ENCODE measurements at regions not wholly inside any gene's neighbourhood (a gene's known extent, or its start where the extent isn't known, plus 50 kb on each side); places are given as distances from the start of the nearest gene placed in this dataset.

DNA sequence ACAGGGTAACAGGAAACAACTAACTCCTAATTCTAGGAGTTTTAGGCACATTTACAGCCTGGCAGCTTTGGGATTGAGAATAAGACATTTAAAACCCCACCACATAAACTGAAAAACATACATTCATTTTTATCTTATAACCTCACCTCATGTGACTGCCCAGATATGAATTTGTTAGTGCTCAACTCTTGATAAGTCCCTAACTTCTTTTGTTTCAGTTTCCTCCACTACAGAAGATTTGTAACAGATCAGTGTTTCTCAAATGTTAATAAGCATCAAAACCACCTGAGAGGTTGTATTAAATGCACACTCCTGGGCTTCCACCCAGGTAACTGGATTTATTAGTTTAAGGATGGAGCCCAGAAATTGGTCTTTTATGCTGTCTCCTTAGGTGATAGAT lies 190.1 kb upstream of the ARID1B start:
- TF ChIP-seq GATA2 (IDR thresholded peaks at IDR 0.05; ENCODE audit: low read depth, low read length) (no peak), GATA3 (IDR thresholded peaks at IDR 0.05; ENCODE audit: low read depth, low read length) (no peak)
